Transverse colon (tissue), 4 donors: ENCODE measurements at regions not wholly inside any gene's neighbourhood (a gene's known extent, or its start where the extent isn't known, plus 50 kb on each side); places are given as distances from the start of the nearest gene placed in this dataset.

Source experiments
- DNase-seq: peaks from one replicate; pipeline ENCODE4 v3.0.0-alpha.2; 2019
- H3K27ac ChIP-seq, 4 donors: fragments of 200-600 bp; sonication (generic); 2 replicates each; pipeline ENCODE4 v1.5.1; 2016 to 2018; ENCODE audit warnings: inconsistent platforms in 4 of 4
- H3K27me3 ChIP-seq: fragments of 200-600 bp; sonication (generic); 2 replicates; pipeline ENCODE4 v1.5.1; 2017; ENCODE audit warnings: inconsistent platforms
- H3K36me3 ChIP-seq, 4 donors: fragments of 200-600 bp; sonication (generic); 2 replicates each; pipeline ENCODE4 v1.5.1; 2017 to 2019; ENCODE audit warnings: inconsistent platforms in 4 of 4
- H3K4me1 ChIP-seq, 4 donors: fragments of 200-600 bp; sonication (generic); 2 replicates each; pipeline ENCODE4 v1.5.1; 2017 to 2020; ENCODE audit warnings: inconsistent platforms in 4 of 4
- H3K4me3 ChIP-seq, 4 donors: fragments of 200-600 bp; sonication (generic); 1 replicate in 1 of 4; 2 replicates in 3 of 4; pipeline versions ENCODE4 v1.5.1 to v1.6.1; 2017 to 2019; ENCODE audit warnings: inconsistent platforms in 4 of 4
- H3K9me3 ChIP-seq, 2 donors: fragments of 200-600 bp; sonication (generic); 2 replicates each; pipeline ENCODE4 v1.5.1; 2017 to 2019; ENCODE audit warnings: inconsistent platforms in 2 of 2
- CTCF ChIP-seq, 5 experiments: fragments of 200-600 bp in 3 of 5; fragments of 450-650 bp in 2 of 5; sonication (generic) in 3 of 5; IDR thresholded peaks; 1 replicate in 2 of 5; 2 replicates in 3 of 5; pipeline ENCODE4 v1.5.1; 2016 to 2017; ENCODE audit warnings: antibody characterized with exemption in 5 of 5, inconsistent platforms in 3 of 5, mild to moderate bottlenecking in 2 of 5, moderate library complexity in 1 of 5
- EP300 ChIP-seq: sonication (generic); formaldehyde crosslinking; IDR thresholded peaks from one replicate; pipeline ENCODE4 v1.6.1; 2017; ENCODE audit warnings: antibody characterized with exemption, low read depth
- POLR2A ChIP-seq: fragments of 450-650 bp; IDR thresholded peaks from one replicate; pipeline ENCODE4 v1.6.1; 2016; ENCODE audit warnings: antibody characterized with exemption, mild to moderate bottlenecking, moderate library complexity
- POLR2AphosphoS5 ChIP-seq, 3 donors: sonication (generic); formaldehyde crosslinking; IDR thresholded peaks; one replicate each; pipeline ENCODE4 v1.6.1; 2016; ENCODE audit warnings: antibody characterized with exemption in 3 of 3
- WGBS, 2 donors: methylation state at CpG; one replicate each; pipeline ENCODE4 v1.1.5; 2018; ENCODE audit warnings: low coverage in 1 of 2; 5-methylcytosine and 5-hydroxymethylcytosine counted together
- in situ Hi-C, 4 donors: fragments of 200-750 bp; cut with MboI; loops; one replicate each; pipeline versions ENCODE4 v1.15.0 to v1.15.1; 2017; ENCODE audit warnings: low sequenced_read_pairs in 3 of 4, low pct_ligation_motif_present in 1 of 4, low pct_unique_long_range_greater_than_20kb in 1 of 4
- intact Hi-C: fragments of 100-400 bp; cut with DNase I; formaldehyde crosslinking; loops from one replicate; pipeline ENCODE4 v1.15.1; 2023; ENCODE audit warnings: low total_unique reads

DNA sequence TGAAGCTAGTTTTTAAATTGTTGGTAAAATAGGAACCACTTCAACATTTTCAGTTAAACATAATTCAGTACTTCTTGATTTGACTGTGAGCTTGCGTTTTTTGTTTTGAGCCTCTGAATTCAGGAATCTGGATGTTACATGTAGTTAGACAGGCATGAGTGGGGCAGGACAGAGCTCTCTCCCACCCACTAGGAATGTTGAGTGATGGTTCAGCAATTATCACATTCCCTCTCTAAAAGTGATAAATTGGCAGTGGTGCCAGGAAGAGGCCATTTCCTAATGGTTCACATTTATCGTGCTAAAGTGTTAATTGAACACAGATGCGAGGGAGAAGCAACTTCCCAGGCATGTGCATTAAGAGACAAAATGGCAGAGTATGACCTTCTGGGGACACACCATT, 465.5 kb upstream of the HTR1E start:
- DNase-seq: no peak
- in situ Hi-C loops (no loop called here), intact Hi-C loops (no loop called here)
- WGBS, 2 donors: 66 to 91% methylated on average over 3 of the region's 3 CpGs
- TF ChIP-seq POLR2A (no peak), EP300 (no peak), POLR2AphosphoS5 (IDR thresholded peaks at IDR 0.05) (no peak), CTCF (IDR thresholded peaks at IDR 0.05) (no peak)
- Histone ChIP-seq H3K4me3 (no peak overlapping the region), H3K27me3 (no peaks in the 10 kb centered on the region), H3K27ac (no peak overlapping the region), H3K9me3 (no peaks in the 10 kb centered on the region), H3K4me1 (no peaks in the 10 kb centered on the region), H3K36me3 (no peaks in the 10 kb centered on the region)

DNA sequence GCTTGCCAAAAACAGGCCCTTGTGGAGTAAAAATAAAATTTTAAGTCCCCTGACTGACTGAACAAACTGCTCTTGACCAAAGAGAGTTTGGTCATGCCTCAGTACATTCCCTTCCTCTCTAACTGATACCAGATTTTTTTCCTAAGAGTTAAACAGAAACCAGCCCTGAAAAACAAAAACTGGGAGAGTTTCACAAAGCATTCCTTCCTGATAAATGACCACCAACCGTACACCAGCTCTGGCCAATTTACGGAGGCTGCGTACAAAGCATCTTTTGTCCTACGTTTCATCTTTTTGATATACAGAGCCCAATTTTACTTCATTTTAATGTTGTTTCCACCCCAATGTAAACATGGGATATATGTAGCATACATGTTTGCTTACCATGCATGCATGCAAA, 477.4 kb upstream of the HTR1E start:
- Histone ChIP-seq H3K4me1 (no peaks in the 10 kb centered on the region), H3K27ac (no peak overlapping the region), H3K36me3 (no peaks in the 10 kb centered on the region), H3K9me3 (no peaks in the 10 kb centered on the region), H3K27me3 (no peaks in the 10 kb centered on the region), H3K4me3 (no peak overlapping the region)
- in situ Hi-C loops (no loop called here), intact Hi-C loops (loop anchor here (10.0 kb wide), 1 partner anchor 125 kb away; no protein-coding TSS in a partner anchor)
- 82 to 86% methylated on average over 4 of the region's 4 CpGs for WGBS, 2 donors
- TF ChIP-seq CTCF (IDR thresholded peaks at IDR 0.05): no peak
- TF ChIP-seq POLR2A: no peak
- no peak for TF ChIP-seq POLR2AphosphoS5 (IDR thresholded peaks at IDR 0.05)
- TF ChIP-seq EP300: no peak
- no peak for DNase-seq

GRCh38 chr6:86456821-86457220, 480.5 kb upstream of the HTR1E start:
- H3K27ac ChIP-seq: no peak overlapping the region
- H3K36me3 ChIP-seq: no peaks in the 10 kb centered on the region
- peaks cover 0 to 4% of the 10 kb centered on the region in 2 donors for H3K9me3 ChIP-seq
- intact Hi-C loops: no loop called here
- no peak for TF ChIP-seq CTCF (IDR thresholded peaks at IDR 0.05)
- TF ChIP-seq EP300: no peak
- TF ChIP-seq POLR2A: no peak
- no peak for TF ChIP-seq POLR2AphosphoS5 (IDR thresholded peaks at IDR 0.05)
- in situ Hi-C loops: no loop called here
- H3K4me3 ChIP-seq: no peak overlapping the region
- H3K4me1 ChIP-seq: no peaks in the 10 kb centered on the region
- no peak for DNase-seq
- H3K27me3 ChIP-seq: no peaks in the 10 kb centered on the region

DNA sequence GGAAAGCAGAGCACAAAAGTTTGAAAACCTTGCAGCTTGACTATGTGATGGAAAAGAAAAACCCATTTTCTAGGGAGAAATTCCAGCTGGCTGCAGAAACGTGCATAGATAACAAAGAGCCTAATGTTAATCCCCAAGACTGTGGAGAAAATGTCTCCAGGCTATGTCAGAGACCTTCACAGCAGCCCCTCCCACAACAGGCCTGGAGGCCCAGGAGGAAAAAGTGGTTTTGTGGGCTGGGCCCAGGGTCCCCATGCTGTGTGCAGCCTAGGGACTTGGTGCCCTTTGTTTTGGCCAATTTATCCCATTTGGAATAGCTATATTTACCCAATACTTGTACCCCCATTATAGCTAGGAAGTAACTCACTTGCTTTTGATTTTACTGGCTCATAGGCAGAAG, 484.1 kb upstream of the HTR1E start:
- Histone ChIP-seq H3K36me3 (no peaks in the 10 kb centered on the region), H3K4me1 (no peaks in the 10 kb centered on the region), H3K27me3 (no peaks in the 10 kb centered on the region), H3K9me3 (peaks cover 0 to 4% of the 10 kb centered on the region in 2 donors), H3K27ac (no peak overlapping the region), H3K4me3 (no peak overlapping the region)
- in situ Hi-C loops (no loop called here), intact Hi-C loops (no loop called here)
- 16 to 33% methylated on average over 1 of the region's 1 CpG for WGBS, 2 donors
- TF ChIP-seq CTCF (IDR thresholded peaks at IDR 0.05) (no peak), POLR2AphosphoS5 (IDR thresholded peaks at IDR 0.05) (no peak), POLR2A (no peak), EP300 (no peak)
- DNase-seq: no peak
